ENCODE measurements at regions not wholly inside any gene's neighbourhood (a gene's known extent, or its start where the extent isn't known, plus 50 kb on each side); places are given as distances from the start of the nearest gene placed in this dataset.

DNA sequence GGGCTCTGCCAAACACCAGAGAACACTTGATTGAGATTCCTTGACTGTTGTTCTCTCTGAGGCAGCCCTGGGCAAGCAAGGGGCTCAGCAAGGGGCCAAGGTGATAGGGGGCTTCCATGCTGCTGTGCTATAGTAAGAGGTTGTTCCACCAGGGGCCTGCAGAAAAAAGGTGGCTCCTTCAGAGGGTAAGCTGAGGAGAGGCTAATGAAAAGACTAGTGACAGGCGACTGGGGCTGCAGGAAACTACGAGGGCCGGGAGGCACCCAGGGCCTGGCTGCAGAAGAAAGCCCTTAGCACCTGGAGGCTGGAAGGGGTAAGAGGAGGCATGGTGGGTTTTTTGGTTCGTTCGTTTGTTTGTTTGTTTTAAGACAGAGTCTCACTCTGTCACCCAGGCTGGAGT is 88.0 kb upstream of the CTNNA1 start:
- no peak for DNase-seq (ENCODE audit: low spot score)

GRCh38 chr5:138664276-138664943 is 88.8 kb upstream of the CTNNA1 start:
- DNase-seq (ENCODE audit: low spot score): no peak

DNA sequence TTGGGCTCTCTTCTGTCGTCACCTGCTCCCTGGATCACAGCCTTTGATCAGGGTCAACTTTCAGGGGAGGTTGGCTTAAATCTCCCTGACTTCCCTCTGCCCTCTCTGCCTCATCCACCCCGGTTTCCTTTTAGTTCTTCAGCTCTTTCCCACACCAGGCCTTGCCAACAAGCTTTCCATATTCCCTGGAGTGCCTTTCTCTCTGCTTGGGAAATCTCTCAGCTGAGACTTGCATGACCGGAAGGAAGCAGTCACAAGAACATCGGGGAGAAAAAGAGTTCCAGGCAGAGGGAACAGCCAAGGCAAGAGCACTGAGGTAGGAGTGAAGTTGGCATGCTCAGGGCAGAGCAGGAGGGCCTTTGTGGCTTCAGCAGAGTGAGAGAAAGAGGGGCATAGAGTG is 88.4 kb upstream of the HSPA9 start:
- no peak for DNase-seq (ENCODE audit: low spot score)

GRCh38 chr5:138663009-138663408 is 87.8 kb upstream of the HSPA9 start:
- DNase-seq (ENCODE audit: low spot score): no peak

DNA sequence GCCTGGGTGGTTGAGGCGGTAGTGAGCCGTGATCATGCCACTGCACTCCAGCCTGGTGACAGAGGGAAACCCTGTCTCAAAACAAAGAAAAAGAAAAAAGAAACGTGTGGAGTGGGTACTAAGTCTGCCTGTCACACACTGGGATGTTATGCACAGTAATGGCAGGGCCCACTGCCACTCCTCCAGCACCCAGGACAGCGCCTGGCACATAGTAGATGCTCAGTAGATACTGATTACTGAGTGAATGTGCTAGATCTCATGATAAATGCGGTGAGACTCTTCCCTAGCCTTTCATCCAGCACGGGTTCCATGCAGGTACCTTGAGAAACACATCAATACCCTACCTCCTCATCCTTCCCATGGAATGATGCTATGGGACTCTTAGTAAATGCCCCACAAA is 87.4 kb upstream of the HSPA9 start:
- no peak for DNase-seq (ENCODE audit: low spot score)

DNA sequence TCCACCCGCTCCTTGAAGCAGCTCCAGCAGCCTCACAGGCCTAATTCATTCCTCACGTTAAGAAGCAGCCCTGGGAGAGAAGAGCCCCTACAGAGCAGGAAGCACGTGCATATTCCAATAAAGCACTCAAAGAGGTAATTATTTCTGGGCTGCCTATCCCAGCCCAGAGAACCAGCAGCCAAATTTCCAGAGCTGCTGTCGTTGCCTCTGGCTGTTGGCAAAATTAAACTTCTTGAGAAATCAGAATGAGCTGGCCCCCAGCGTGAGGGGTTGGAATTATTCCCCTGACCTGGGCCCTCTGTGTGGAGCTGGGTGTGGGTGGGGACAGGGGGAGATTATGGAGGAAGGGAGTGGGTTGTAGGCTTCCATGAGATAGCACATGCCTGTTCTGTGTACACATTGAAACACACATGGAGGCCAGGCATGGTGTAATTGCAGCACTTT is 86.8 kb upstream of the HSPA9 start:
- no peak for DNase-seq (ENCODE audit: low spot score)

DNA sequence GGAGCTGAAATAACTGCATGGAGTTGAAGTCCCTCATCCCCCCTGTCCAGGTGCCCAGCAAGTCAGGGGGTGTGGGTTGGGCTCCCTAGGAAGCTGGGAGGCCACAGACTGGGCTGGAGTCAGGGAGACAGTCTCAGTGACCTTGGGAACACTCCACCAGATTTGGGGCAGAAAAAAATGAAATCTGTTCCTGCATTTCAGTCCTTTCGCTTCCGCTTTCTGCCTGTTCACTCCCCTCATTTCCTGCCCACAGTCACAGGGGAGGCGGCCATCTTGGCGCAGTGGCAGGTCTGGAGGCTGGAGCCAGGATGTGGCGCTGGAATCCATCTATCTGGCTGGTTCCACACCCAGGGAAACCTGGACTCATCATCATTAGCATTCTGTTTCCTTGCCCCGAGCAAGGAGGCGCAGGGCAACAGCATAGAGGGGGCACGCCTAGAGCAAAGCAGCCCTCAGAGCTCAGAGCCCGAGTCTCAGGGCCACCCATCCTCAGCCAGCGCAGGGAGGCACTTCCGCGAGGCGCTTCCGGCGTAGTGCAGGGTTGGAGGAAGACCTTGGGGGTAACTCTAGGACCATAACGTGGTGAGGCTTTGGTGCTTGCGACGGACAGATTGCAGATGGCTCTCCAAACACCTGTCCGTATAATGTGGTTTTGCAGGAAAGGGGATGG is 86.2 kb upstream of the HSPA9 start:
- no peak for DNase-seq (ENCODE audit: low spot score)

GRCh38 chr5:138660051-138660572 is 84.9 kb upstream of the HSPA9 start:
- no peak for DNase-seq (ENCODE audit: low spot score)

DNA sequence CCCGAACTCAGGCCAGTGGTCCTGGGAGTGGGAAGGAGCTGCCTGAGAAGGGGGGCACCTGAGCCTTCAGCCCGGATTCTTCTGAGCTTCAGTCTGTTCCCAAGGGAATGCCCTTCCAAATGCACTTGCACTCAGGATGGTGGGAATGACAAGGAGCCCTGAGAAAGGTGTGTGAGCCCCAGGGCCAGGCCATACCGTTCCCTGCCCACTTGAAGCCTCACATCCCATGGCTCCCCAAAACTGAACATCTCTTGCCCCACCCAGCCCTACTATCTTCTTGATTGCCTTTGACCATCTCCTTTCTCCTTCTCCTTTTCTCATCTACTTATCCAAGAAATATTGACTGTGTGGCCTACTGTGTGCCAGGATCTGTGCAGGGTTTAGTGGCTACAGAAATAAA is 84.4 kb upstream of the HSPA9 start:
- DNase-seq (ENCODE audit: low spot score): no peak

GRCh38 chr5:138659121-138659520 is 83.9 kb upstream of the HSPA9 start:
- no peak for DNase-seq (ENCODE audit: low spot score)

- DNase-seq (ENCODE audit: low spot score): no peak
Observed at GRCh38 chr5:138658676-138659075, 83.5 kb upstream of the HSPA9 start.

GRCh38 chr5:138657360-138657759 is 82.2 kb upstream of the HSPA9 start:
- no peak for DNase-seq (ENCODE audit: low spot score)

DNA sequence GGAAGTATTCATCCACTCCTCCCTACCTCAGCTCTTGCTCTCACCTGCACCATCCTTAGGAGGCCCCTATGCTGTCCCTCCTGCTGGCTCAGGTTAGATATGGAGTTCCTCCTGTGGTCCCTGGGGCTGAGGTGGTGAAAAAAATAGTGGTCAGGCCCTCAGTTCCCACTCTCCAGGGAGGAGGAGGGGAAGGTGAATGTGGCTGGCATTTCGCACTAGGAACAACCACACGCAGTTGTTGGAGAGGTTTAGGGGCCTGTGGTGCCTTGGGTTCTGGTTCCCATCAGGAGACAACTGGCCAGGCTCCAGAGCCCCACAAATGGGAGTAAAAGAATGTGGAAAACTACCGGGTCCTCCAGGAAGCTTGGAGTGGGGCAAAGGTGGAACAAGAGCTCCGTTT is 81.7 kb upstream of the HSPA9 start:
- no peak for DNase-seq (ENCODE audit: low spot score)

DNA sequence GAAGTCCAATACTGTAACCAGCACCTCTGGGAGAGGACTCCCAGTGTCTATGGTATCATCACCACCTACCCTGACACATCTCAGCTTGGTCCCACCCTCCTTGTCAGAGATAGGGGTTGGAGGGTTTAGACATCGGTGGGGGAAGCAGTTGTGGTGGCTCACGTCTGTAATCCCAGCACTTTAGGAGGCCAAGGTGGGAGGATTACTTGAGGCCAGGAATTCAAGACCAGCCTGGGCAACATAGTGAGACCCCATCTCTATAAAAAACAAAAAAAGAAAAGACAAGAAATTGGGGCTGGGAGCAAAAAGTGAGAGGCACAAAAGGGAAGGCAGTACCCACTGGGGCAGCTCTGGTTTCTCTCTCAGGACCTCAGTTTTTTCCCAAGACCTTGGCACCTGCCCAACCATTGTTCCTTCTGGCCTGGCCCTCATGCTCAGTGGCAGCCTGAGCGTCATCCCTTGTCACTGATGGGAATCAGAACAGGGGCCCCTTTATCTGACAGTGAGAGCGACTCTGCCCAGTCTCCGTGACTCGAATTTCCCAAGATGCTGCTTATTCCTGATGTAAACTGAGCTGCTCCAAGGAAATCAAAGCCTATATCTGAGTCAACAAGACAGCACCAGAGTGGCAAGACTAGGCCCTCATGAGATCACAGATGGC is 80.5 kb upstream of the HSPA9 start:
- no peak for DNase-seq (ENCODE audit: low spot score)

DNA sequence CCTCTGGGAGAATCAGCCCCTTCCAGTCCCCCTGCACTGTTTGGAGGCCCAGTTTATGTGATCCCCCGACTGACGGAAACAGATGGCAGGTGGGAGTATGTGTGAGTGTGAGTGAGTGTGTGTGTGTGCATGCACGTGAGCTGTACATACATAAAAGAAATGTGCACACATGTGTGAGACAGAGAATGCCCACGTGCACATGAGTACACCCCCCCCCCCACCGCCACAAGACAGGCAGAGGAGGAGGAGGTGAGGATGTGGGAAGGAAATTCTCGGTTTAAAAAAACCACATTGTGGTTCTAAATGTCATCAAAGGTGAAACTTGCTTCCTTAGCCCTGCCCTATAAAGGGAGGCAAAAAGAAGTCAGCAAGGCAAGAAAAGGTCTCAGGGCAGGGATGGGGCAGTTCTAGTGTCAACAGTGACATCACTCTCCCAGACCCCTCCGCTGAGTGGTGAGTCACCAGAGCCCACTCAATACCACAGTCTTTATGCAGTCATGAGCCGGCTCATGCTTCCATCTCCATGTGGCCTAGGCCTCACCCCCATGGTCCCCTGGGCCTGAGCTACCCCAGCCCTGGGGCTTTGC is 79.2 kb upstream of the HSPA9 start:
- DNase-seq (ENCODE audit: low spot score): no peak

DNA sequence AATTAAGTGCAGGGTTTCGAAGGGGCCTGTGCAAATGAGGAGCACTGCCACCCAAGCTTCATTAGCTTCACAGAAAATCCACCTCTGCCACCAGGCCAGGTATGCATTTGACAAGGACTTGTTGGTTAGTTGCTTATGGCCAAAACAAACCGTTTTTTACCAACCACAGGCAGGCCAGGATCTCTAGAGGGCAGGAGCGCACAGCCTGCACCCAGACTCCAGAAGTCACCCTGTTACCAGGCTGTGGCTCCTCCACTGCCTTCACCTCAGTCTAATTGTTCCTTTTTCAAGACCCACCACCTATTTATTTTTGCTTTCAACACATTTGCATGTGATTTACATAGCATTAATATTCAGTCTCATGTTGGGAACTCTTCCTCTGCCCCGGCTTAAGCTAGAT is 78.3 kb upstream of the HSPA9 start:
- no peak for DNase-seq (ENCODE audit: low spot score)

DNA sequence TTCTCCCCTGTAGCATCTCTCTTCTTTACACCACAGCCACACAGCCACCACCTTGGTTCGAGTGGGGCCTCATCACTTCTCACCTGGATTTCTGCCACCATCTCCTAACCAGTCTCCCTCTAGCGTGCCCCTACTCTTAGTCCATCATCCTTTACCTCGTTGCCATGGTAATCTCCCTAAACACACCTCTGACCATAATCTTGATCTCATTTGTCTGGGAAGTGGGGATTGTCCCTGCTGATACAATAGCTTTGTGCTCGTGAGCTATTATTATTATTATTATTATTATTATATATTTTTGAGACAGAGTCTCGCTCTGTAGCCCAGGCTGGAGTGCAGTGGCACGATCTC is 76.5 kb upstream of the HSPA9 start:
- DNase-seq (ENCODE audit: low spot score): no peak

DNA sequence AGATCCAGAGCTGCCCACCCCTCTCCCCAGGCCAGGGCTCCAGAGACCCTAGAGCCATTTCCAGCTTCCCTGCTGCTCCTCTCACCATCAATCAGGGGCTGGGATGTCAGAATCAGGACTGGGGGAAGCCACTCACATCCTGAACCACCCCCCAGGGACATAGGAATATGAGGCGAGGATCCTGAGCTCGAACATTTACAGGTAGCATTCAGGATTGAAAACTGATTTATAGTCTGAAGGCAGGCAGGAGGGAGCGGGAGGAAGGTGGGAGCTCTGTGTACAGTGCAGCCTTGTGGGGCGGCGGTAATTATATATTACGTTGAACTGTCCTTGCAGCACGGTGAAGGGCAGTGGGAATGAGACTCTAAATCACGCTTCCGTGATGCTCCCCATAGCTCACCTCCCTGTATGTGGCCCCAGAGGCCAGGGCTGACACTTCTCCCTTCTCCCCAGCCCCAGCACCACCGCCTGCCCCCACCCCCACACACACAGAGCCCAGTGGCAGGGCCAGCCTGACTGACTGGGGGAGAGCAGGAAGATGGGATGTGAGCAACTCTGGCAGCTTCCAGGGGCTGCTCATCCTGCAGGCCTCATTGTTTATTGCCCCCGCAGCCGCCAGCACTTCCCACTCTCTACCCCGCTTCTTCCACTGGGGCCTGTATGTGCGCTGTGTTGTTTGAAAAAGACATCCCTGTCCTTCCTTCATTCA is 76.0 kb upstream of the HSPA9 start:
- no peak for DNase-seq (ENCODE audit: low spot score)

- DNase-seq (ENCODE audit: low spot score): no peak
Observed at GRCh38 chr5:138650196-138650595, 75.0 kb upstream of the HSPA9 start.

DNA sequence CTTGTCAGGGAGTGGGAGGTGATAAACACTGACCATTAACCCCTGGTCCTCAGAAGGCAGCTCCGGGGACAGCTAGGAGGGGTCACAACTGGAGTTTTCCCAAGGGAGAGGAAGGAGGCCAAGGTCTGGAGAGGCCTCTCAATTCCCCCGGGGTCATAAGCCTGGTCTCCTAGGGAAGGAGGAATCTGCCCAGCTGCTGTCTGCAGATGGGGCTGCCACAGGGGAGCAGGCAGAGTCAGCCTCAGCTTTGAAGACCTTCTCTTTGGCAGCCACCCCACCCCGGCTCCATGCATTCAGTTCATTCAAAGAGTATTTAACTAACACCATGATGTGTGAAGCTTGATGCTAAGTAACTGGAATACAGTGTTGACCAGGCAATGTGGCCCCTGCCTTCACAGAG is 74.6 kb upstream of the HSPA9 start:
- DNase-seq (ENCODE audit: low spot score): no peak

DNA sequence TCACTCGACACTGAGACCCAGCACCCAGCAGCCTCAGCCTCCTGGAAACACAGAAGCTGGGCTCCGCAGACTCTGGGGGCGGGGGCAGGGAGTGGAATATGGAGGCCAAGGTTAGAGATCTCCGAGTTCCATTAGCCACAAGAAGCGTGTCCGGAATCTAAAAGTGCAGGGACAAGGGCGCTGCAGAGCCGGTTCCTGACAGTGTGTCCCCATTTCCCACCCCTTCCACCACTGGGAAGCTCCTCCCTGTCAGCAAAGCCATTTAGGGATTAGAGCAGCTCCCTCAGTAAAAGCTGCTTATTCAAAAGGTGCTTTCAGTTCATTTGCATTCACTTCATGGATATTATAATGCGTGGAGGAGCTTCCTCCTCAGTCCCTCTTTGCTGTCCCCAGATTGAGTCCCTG is 74.1 kb upstream of the HSPA9 start:
- DNase-seq (ENCODE audit: low spot score): no peak

DNA sequence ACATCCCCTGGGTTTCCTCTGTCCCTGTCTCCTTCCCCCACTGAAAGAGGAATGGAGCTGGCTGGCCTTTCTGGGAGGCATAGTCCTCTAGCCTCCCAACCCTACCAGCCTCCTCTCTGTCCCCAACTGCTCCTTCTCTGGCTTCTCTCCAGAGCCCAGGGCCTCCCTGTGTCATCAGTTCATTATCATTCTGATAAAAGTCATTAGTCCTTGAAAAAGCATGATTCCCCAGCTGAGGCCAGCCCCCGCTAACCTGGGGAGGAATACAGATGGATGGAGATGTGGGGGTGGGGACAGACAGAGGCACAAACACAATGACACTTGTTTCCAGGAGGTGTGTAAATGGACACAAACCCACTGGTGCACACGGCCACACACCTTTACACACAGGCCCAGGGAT is 73.6 kb upstream of the HSPA9 start:
- DNase-seq (ENCODE audit: low spot score): no peak

Measured in HuH-7 (cell line).